C4-2B (cell line): ENCODE measurements at regions not wholly inside any gene's neighbourhood (a gene's known extent, or its start where the extent isn't known, plus 50 kb on each side); places are given as distances from the start of the nearest gene placed in this dataset.

Experiments used
- CTCF ChIP-seq: fragments of 450-650 bp; conservative IDR thresholded peaks from 2 replicates; pipeline ENCODE4 v1.5.1; 2017; ENCODE audit warnings: mild to moderate bottlenecking
- ZFX ChIP-seq: fragments of 450-650 bp; IDR thresholded peaks from 2 replicates; pipeline ENCODE4 v1.6.1; 2017

- TF ChIP-seq CTCF: no peak
- no peak for TF ChIP-seq ZFX
Measured at GRCh38 chr11:116500026-116500946, 272.5 kb downstream of the BUD13 start.
